ENCODE measurements at regions not wholly inside any gene's neighbourhood (a gene's known extent, or its start where the extent isn't known, plus 50 kb on each side); places are given as distances from the start of the nearest gene placed in this dataset.

DNA sequence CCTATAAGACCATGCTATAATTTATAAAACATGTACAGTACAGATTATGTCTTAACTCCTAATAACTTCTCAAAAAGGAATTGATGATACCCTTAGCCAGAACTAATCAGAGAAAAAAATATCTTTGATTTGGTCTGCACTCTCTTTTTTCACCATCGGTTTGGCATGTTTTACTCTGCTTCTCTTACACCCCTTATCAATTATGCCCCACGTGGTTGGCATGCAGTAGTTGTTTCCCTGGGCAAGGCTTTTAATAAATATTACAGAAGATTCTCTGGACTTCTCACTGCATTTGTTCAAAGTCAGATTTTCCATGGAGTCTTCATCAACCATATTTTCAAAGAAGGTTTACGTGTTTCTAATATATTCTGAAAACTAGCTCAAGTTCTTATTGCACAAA, 167.4 kb upstream of the LRIG3 start:
- CTCF ChIA-PET, result interaction anchor here (5.5 kb wide), 1 partner anchor 547 kb away, joined by 30 read pairs; no protein-coding TSS in a partner anchor
- H3K9ac ChIP-seq (ENCODE audit: low read length), result no peak overlapping the region
- RAD21 ChIA-PET (ENCODE audit: low non-redundant PET in 1 of 2, low total read pairs in 2 of 2, uncharacterized antibody in 2 of 2, unreplicated experiment in 2 of 2), result interaction anchor here in 1 of 2 experiments (1.6 kb wide), 1 partner anchor 547 kb away, joined by 4 read pairs; no protein-coding TSS in a partner anchor
- DNase-seq (ENCODE audit: low read depth, low spot score), result no peak
- no peaks in the 10 kb centered on the region for H3K9me3 ChIP-seq (ENCODE audit: control insufficient read depth in 1 of 2, insufficient read depth in 1 of 2, low read depth in 1 of 2, low read length in 2 of 2)
- BruUV-seq (replicated peaks), result no TSS peak
- no peaks in the 10 kb centered on the region for H3K9me2 ChIP-seq (ENCODE audit: insufficient read depth)
- H3K36me3 ChIP-seq (ENCODE audit: control insufficient read depth in 1 of 2, insufficient read depth in 2 of 2, low read length in 2 of 2), result no peaks in the 10 kb centered on the region
- no peak overlapping the region for H3K4me2 ChIP-seq (ENCODE audit: low read length)
- POLR2A ChIA-PET, result no interaction called here
- no peaks in the 10 kb centered on the region for H3K27me3 ChIP-seq (ENCODE audit: insufficient read depth, low read length)
- H3K79me2 ChIP-seq (ENCODE audit: insufficient read depth, low read length), result no peaks in the 10 kb centered on the region
- no peak for ATAC-seq
- TF ChIP-seq SIN3A (IDR thresholded peaks at IDR 0.05; ENCODE audit: low read depth) (no peak), FOSL1 (IDR thresholded peaks at IDR 0.05; ENCODE audit: low read depth) (no peak), EGR1 (IDR thresholded peaks at IDR 0.05; ENCODE audit: low read depth) (no peak), ZNF274 (IDR thresholded peaks at IDR 0.05; ENCODE audit: low read depth, low read length) (no peak), TCF7L2 (IDR thresholded peaks at IDR 0.05; ENCODE audit: borderline replicate concordance, extremely low read depth, insufficient read depth, insufficient read length) (no peak), ELF1 (IDR thresholded peaks at IDR 0.05; ENCODE audit: borderline replicate concordance, low read depth) (no peak), SP1 (IDR thresholded peaks at IDR 0.05; ENCODE audit: low read depth) (no peak), SRF (IDR thresholded peaks at IDR 0.05; ENCODE audit: low read depth) (no peak), CEBPB (IDR thresholded peaks at IDR 0.05; ENCODE audit: low read depth) (no peak), JUND (IDR thresholded peaks at IDR 0.05) (no peak)
- TF ChIP-seq, protein P1, sequence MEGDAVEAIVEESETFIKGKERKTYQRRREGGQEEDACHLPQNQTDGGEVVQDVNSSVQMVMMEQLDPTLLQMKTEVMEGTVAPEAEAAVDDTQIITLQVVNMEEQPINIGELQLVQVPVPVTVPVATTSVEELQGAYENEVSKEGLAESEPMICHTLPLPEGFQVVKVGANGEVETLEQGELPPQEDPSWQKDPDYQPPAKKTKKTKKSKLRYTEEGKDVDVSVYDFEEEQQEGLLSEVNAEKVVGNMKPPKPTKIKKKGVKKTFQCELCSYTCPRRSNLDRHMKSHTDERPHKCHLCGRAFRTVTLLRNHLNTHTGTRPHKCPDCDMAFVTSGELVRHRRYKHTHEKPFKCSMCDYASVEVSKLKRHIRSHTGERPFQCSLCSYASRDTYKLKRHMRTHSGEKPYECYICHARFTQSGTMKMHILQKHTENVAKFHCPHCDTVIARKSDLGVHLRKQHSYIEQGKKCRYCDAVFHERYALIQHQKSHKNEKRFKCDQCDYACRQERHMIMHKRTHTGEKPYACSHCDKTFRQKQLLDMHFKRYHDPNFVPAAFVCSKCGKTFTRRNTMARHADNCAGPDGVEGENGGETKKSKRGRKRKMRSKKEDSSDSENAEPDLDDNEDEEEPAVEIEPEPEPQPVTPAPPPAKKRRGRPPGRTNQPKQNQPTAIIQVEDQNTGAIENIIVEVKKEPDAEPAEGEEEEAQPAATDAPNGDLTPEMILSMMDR (IDR thresholded peaks at IDR 0.05 in 2 of 3, conservative IDR thresholded peaks at IDR 0.05 in 1 of 3; ENCODE audit: borderline replicate concordance in 1 of 3, insufficient read depth in 1 of 3, low read depth in 2 of 3, low read length in 2 of 3), result no peak
- TF ChIP-seq, protein P2, sequence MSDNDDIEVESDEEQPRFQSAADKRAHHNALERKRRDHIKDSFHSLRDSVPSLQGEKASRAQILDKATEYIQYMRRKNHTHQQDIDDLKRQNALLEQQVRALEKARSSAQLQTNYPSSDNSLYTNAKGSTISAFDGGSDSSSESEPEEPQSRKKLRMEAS (IDR thresholded peaks at IDR 0.05), result no peak
- TF ChIP-seq, protein P3, sequence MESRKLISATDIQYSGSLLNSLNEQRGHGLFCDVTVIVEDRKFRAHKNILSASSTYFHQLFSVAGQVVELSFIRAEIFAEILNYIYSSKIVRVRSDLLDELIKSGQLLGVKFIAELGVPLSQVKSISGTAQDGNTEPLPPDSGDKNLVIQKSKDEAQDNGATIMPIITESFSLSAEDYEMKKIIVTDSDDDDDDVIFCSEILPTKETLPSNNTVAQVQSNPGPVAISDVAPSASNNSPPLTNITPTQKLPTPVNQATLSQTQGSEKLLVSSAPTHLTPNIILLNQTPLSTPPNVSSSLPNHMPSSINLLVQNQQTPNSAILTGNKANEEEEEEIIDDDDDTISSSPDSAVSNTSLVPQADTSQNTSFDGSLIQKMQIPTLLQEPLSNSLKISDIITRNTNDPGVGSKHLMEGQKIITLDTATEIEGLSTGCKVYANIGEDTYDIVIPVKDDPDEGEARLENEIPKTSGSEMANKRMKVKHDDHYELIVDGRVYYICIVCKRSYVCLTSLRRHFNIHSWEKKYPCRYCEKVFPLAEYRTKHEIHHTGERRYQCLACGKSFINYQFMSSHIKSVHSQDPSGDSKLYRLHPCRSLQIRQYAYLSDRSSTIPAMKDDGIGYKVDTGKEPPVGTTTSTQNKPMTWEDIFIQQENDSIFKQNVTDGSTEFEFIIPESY (IDR thresholded peaks at IDR 0.05; ENCODE audit: extremely low read depth, insufficient replicate concordance, low read length), result no peak
- TF ChIP-seq, protein P4, sequence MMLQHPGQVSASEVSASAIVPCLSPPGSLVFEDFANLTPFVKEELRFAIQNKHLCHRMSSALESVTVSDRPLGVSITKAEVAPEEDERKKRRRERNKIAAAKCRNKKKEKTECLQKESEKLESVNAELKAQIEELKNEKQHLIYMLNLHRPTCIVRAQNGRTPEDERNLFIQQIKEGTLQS (IDR thresholded peaks at IDR 0.05), result no peak
- TF ChIP-seq, protein P5, sequence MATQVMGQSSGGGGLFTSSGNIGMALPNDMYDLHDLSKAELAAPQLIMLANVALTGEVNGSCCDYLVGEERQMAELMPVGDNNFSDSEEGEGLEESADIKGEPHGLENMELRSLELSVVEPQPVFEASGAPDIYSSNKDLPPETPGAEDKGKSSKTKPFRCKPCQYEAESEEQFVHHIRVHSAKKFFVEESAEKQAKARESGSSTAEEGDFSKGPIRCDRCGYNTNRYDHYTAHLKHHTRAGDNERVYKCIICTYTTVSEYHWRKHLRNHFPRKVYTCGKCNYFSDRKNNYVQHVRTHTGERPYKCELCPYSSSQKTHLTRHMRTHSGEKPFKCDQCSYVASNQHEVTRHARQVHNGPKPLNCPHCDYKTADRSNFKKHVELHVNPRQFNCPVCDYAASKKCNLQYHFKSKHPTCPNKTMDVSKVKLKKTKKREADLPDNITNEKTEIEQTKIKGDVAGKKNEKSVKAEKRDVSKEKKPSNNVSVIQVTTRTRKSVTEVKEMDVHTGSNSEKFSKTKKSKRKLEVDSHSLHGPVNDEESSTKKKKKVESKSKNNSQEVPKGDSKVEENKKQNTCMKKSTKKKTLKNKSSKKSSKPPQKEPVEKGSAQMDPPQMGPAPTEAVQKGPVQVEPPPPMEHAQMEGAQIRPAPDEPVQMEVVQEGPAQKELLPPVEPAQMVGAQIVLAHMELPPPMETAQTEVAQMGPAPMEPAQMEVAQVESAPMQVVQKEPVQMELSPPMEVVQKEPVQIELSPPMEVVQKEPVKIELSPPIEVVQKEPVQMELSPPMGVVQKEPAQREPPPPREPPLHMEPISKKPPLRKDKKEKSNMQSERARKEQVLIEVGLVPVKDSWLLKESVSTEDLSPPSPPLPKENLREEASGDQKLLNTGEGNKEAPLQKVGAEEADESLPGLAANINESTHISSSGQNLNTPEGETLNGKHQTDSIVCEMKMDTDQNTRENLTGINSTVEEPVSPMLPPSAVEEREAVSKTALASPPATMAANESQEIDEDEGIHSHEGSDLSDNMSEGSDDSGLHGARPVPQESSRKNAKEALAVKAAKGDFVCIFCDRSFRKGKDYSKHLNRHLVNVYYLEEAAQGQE (IDR thresholded peaks at IDR 0.05; ENCODE audit: low read depth), result no peak
- H4K20me1 ChIP-seq (ENCODE audit: insufficient read depth), result no peaks in the 10 kb centered on the region
- intact Hi-C loops (cut with micrococcal nuclease), result loop anchor here (1.0 to 10.0 kb wide), 5 partner anchors 180 to 1105 kb away; no protein-coding TSS in a partner anchor
- H3K27ac ChIP-seq (ENCODE audit: low read depth, low read length), result no peak overlapping the region
- H3K4me1 ChIP-seq (ENCODE audit: control insufficient read depth in 1 of 2, insufficient read depth in 2 of 2, low read length in 2 of 2), result no peaks in the 10 kb centered on the region
- no peak overlapping the region for H2AFZ ChIP-seq (ENCODE audit: low read depth, low read length, poor library complexity, severe bottlenecking)
- no peak overlapping the region for H3K4me3 ChIP-seq (replicated peaks in 1 of 2; ENCODE audit: low read depth in 1 of 2, low read length in 2 of 2)
